ENCODE measurements at regions not wholly inside any gene's neighbourhood (a gene's known extent, or its start where the extent isn't known, plus 50 kb on each side); places are given as distances from the start of the nearest gene placed in this dataset.

- TF ChIP-seq CTCF (conservative IDR thresholded peaks at IDR 0.05; ENCODE audit: control insufficient read depth, insufficient read depth, low read depth, low read length), result no peak
- no peak for DNase-seq (ENCODE audit: low read depth)
- no peak overlapping the region for H3K4me3 ChIP-seq (ENCODE audit: control insufficient read depth, low read depth, low read length)
These were observed 235.6 kb upstream of the BCOR start for GRCh38 chrX:40333344-40333743.

- TF ChIP-seq CTCF (conservative IDR thresholded peaks at IDR 0.05; ENCODE audit: control insufficient read depth, insufficient read depth, low read depth, low read length), result no peak
- no peak for DNase-seq (ENCODE audit: low read depth)
- no peak overlapping the region for H3K4me3 ChIP-seq (ENCODE audit: control insufficient read depth, low read depth, low read length)
These were observed 234.0 kb upstream of the BCOR start for GRCh38 chrX:40331762-40332161.

- no peak overlapping the region for H3K4me3 ChIP-seq (ENCODE audit: control insufficient read depth, low read depth, low read length)
- no peak for DNase-seq (ENCODE audit: low read depth)
- TF ChIP-seq CTCF (conservative IDR thresholded peaks at IDR 0.05; ENCODE audit: control insufficient read depth, insufficient read depth, low read depth, low read length), result no peak
These were observed 233.6 kb upstream of the BCOR start for GRCh38 chrX:40331353-40331752.

- H3K4me3 ChIP-seq (ENCODE audit: control insufficient read depth, low read depth, low read length), result no peak overlapping the region
- no peak for DNase-seq (ENCODE audit: low read depth)
- TF ChIP-seq CTCF (conservative IDR thresholded peaks at IDR 0.05; ENCODE audit: control insufficient read depth, insufficient read depth, low read depth, low read length), result no peak
These were observed 231.9 kb upstream of the BCOR start for GRCh38 chrX:40329616-40330015.

DNA sequence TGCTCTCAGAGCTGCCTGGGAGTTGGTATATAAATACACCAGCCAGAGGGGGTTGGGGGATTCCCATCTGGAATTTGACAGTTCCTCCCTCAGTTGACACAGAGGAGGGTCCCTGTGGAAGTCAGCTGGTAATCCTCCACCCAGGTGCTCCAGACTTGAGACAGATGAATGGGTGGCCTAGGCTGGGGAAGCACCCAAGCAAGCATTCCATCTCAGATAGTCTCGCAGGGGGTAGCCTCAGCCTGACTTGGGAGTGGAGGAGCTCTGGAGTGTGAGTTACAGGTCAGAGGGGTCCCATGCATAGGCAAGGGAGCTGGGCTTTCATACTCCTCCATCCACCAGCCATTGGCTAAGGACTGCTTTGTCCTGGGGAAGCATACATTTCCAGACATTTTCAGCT lies 229.3 kb upstream of the BCOR start:
- TF ChIP-seq CTCF (conservative IDR thresholded peaks at IDR 0.05; ENCODE audit: control insufficient read depth, insufficient read depth, low read depth, low read length), result no peak
- no peak overlapping the region for H3K4me3 ChIP-seq (ENCODE audit: control insufficient read depth, low read depth, low read length)
- DNase-seq (ENCODE audit: low read depth), result no peak

GRCh38 chrX:40326186-40326965 lies 228.6 kb upstream of the BCOR start:
- no peak for TF ChIP-seq CTCF (conservative IDR thresholded peaks at IDR 0.05; ENCODE audit: control insufficient read depth, insufficient read depth, low read depth, low read length)
- no peak for DNase-seq (ENCODE audit: low read depth)
- no peak overlapping the region for H3K4me3 ChIP-seq (ENCODE audit: control insufficient read depth, low read depth, low read length)

Measured in fibroblast of mammary gland (primary cell).